ENCODE measurements at regions not wholly inside any gene's neighbourhood (a gene's known extent, or its start where the extent isn't known, plus 50 kb on each side); places are given as distances from the start of the nearest gene placed in this dataset.

- TF ChIP-seq EZH2 (IDR thresholded peaks at IDR 0.05; ENCODE audit: insufficient read depth, poor library complexity, severe bottlenecking) (no peak), EZH2phosphoT487 (IDR thresholded peaks at IDR 0.05; ENCODE audit: insufficient read depth, low read depth) (no peak)
Measured at GRCh38 chr7:68267486-68267885, 1270.9 kb downstream of the TYW1 start.

Data from GM23248 (cell line).